Neuronal stem cell (in vitro differentiated cells): ENCODE measurements at regions not wholly inside any gene's neighbourhood (a gene's known extent, or its start where the extent isn't known, plus 50 kb on each side); places are given as distances from the start of the nearest gene placed in this dataset.

Experiments
- DNase-seq: peaks from one replicate; pipeline ENCODE4 v3.0.0-alpha.2; 2013; ENCODE audit warnings: low spot score
- H2AFZ ChIP-seq: one replicate; pipeline ENCODE4 v1.6.1; 2013; ENCODE audit warnings: mild to moderate bottlenecking, low read length, inconsistent platforms
- H2AK5ac ChIP-seq: 2 replicates; pipeline ENCODE4 v1.6.1; 2013; ENCODE audit warnings: low read depth, mild to moderate bottlenecking, inconsistent platforms, low read length, moderate library complexity, mixed read lengths
- H2BK120ac ChIP-seq: 2 replicates; pipeline ENCODE4 v1.6.1; 2013; ENCODE audit warnings: low read depth, mild to moderate bottlenecking, inconsistent platforms, low read length, moderate library complexity, mixed read lengths
- H2BK12ac ChIP-seq: one replicate; pipeline ENCODE4 v1.6.1; 2013; ENCODE audit warnings: low read length, inconsistent platforms
- H2BK15ac ChIP-seq: 2 replicates; pipeline ENCODE4 v1.6.1; 2013; ENCODE audit warnings: mild to moderate bottlenecking, low read length, inconsistent platforms, mixed read lengths
- H2BK5ac ChIP-seq: one replicate; pipeline ENCODE4 v1.6.1; 2013; ENCODE audit warnings: inconsistent platforms, mild to moderate bottlenecking, low read length, moderate library complexity
- H3K14ac ChIP-seq: one replicate; pipeline ENCODE4 v1.6.1; 2013; ENCODE audit warnings: low read length, inconsistent platforms
- H3K18ac ChIP-seq: 2 replicates; pipeline ENCODE4 v1.6.1; 2013; ENCODE audit warnings: low read length, inconsistent platforms
- H3K23ac ChIP-seq: 2 replicates; pipeline ENCODE4 v1.6.1; 2013; ENCODE audit warnings: low read depth, mild to moderate bottlenecking, mixed read lengths, low read length, inconsistent platforms; ENCODE audit not compliant: poor library complexity
- H3K27ac ChIP-seq: replicated peaks from 3 replicates; pipeline ENCODE4 v1.5.1; 2013; ENCODE audit warnings: low read length, inconsistent platforms
- H3K27me3 ChIP-seq, 3 experiments: 2 replicates each; pipeline ENCODE4 v1.6.1; 2013; ENCODE audit warnings: low read length in 3 of 3, mild to moderate bottlenecking in 2 of 3, inconsistent platforms in 1 of 3, low read depth in 1 of 3, mixed read lengths in 1 of 3, moderate library complexity in 1 of 3; ENCODE audit not compliant: control insufficient read depth in 3 of 3, insufficient read depth in 3 of 3
- H3K36me3 ChIP-seq, 2 donors: replicated peaks in 1 of 2; 2 replicates each; pipeline ENCODE4 v1.6.1; 2013; ENCODE audit warnings: low read length in 2 of 2; ENCODE audit not compliant: control insufficient read depth in 2 of 2, insufficient read depth in 2 of 2
- H3K4ac ChIP-seq: 2 replicates; pipeline ENCODE4 v1.6.1; 2013; ENCODE audit warnings: inconsistent platforms, mild to moderate bottlenecking, low read length, moderate library complexity
- H3K4me1 ChIP-seq, 2 donors: 1 replicate in 1 of 2; 2 replicates in 1 of 2; pipeline ENCODE4 v1.6.1; 2013; ENCODE audit warnings: low read length in 2 of 2, low read depth in 1 of 2; ENCODE audit not compliant: control insufficient read depth in 2 of 2, insufficient read depth in 1 of 2
- H3K4me2 ChIP-seq: one replicate; pipeline ENCODE4 v1.6.1; 2013; ENCODE audit warnings: mild to moderate bottlenecking, low read length, inconsistent platforms; ENCODE audit not compliant: insufficient read depth, poor library complexity, severe bottlenecking
- H3K4me3 ChIP-seq, 2 donors: 2 replicates each; pipeline ENCODE4 v1.5.1; 2013; ENCODE audit warnings: low read length in 2 of 2, mild to moderate bottlenecking in 2 of 2, inconsistent platforms in 1 of 2, moderate library complexity in 1 of 2
- H3K79me1 ChIP-seq: one replicate; pipeline ENCODE4 v1.6.1; 2013; ENCODE audit warnings: low read depth, mild to moderate bottlenecking, inconsistent platforms, low read length, moderate library complexity
- H3K9ac ChIP-seq: one replicate; pipeline ENCODE4 v1.6.1; 2013; ENCODE audit warnings: mild to moderate bottlenecking, low read depth, low read length, inconsistent platforms; ENCODE audit not compliant: poor library complexity
- H3K9me3 ChIP-seq, 2 donors: replicated peaks in 1 of 2; 2 replicates each; pipeline versions ENCODE3 to v1.6.1; 2013; ENCODE audit warnings: low read length in 2 of 2, mild to moderate bottlenecking in 2 of 2, inconsistent platforms in 1 of 2, low read depth in 1 of 2, mixed read lengths in 1 of 2, moderate library complexity in 1 of 2; ENCODE audit not compliant: control insufficient read depth in 2 of 2, insufficient read depth in 1 of 2
- H4K8ac ChIP-seq: one replicate; pipeline ENCODE4 v1.6.1; 2013; ENCODE audit warnings: low read depth, mild to moderate bottlenecking, inconsistent platforms, low read length, moderate library complexity
- H4K91ac ChIP-seq: one replicate; pipeline ENCODE4 v1.6.1; 2013; ENCODE audit warnings: low read length, low read depth, mild to moderate bottlenecking, inconsistent platforms; ENCODE audit not compliant: poor library complexity
- WGBS, 2 donors: extraction: QIAGEN DNeasy Blood & Tissue Kit; methylation state at CpG; one replicate each; pipeline ENCODE4 v1.1.7; 2013; ENCODE audit warnings: missing lambda C conversion rate in 2 of 2, mixed read lengths in 1 of 2; ENCODE audit not compliant: insufficient read length in 2 of 2, insufficient replicate concordance in 1 of 2; ENCODE audit errors: extremely low coverage in 2 of 2; 5-methylcytosine and 5-hydroxymethylcytosine counted together

DNA sequence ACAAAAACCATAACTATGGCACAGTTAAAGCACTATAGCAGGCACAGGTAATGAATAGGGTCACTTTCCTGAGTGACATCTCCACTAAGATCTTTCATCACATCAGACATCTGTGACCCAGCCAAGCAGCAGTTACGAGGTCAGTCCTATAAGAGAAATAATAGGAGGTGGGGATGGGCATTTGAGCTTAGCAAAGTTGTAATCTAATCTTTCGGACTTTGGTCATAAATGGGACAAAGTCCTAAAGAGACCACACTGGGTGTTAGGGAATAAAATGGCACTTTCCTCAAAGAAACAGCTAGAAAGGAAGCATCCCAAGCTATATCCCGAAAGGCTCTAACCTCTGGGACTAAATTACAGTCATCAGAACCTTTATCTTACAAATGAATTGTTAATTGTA lies 432.2 kb downstream of the PIK3R1 start:
- H3K4me2 ChIP-seq: no peak overlapping the region
- no CpG with 5 or more reads among the region's 3 CpGs for WGBS, 2 donors
- H3K36me3 ChIP-seq: no peaks in the 10 kb centered on the region
- no peak for DNase-seq
- H2AK5ac ChIP-seq: no peak overlapping the region
- H2BK15ac ChIP-seq: no peak overlapping the region
- H4K91ac ChIP-seq: no peak overlapping the region
- H3K18ac ChIP-seq: no peak overlapping the region
- no peak overlapping the region for H3K4ac ChIP-seq
- no peak overlapping the region for H2BK5ac ChIP-seq
- no peak overlapping the region for H2AFZ ChIP-seq
- no peak overlapping the region for H3K23ac ChIP-seq
- no peak overlapping the region for H3K9ac ChIP-seq
- H2BK120ac ChIP-seq: no peak overlapping the region
- no peaks in the 10 kb centered on the region for H3K4me1 ChIP-seq
- no peaks in the 10 kb centered on the region for H3K9me3 ChIP-seq
- no peak overlapping the region for H3K27ac ChIP-seq
- H3K27me3 ChIP-seq: peaks cover 0 to 3% (median 0%) of the 10 kb centered on the region in 3 experiments
- H2BK12ac ChIP-seq: no peak overlapping the region
- no peak overlapping the region for H3K14ac ChIP-seq
- no peak overlapping the region for H4K8ac ChIP-seq
- no peak overlapping the region for H3K4me3 ChIP-seq
- H3K79me1 ChIP-seq: no peaks in the 10 kb centered on the region

DNA sequence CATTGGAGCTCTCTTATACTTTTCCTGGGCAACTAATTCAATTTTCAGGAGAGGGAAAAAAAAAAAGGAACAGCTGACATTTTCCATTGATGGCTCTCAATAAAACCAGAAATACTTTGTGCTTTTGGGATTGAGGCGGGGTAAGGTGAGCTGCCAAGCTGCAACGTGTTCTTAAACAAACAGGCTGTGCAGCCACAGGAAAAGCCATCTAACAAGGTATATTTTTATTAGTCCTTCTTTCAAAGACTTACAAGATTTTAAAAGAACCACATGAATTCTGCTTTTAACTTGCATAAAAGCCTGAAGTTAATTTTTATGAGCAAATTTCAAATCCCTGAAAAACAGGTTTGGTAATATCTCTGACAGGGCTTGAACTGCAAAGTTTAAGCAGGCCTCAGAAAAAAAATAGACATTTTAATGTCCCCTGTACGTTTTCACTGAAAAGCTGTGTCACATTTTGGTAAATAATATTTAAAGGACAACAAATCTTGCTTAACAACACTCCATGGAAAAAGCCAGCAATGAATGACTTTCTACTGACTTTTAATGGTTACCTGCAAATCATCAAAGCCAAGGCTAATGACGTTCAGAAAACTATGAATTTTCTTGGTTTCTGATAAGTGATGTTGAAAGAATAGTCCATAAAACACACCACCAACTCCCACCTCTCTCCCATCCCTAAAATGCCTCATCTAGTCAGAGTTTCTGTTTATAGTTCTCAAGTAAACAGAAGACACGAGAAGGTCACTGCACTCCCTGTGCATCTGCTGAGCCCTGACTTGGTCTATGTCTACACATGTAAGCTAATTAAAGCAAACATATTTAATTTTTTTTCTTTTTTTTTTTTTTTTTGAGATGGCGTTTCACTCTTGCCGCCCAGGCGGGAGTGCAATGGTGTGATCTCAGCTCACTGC lies 433.6 kb downstream of the PIK3R1 start:
- Histone ChIP-seq H2AK5ac (no peak overlapping the region), H2BK120ac (no peak overlapping the region), H2BK15ac (no peak overlapping the region), H4K91ac (no peak overlapping the region), H3K4me3 (no peak overlapping the region), H3K18ac (no peak overlapping the region), H3K36me3 (no peaks in the 10 kb centered on the region), H3K4me1 (no peaks in the 10 kb centered on the region), H3K9me3 (peaks cover 0 to 2% of the 10 kb centered on the region in 2 donors), H3K4me2 (no peak overlapping the region), H3K23ac (no peak overlapping the region), H3K27me3 (peaks cover 0 to 3% (median 0%) of the 10 kb centered on the region in 3 experiments), H3K14ac (no peak overlapping the region), H2AFZ (no peak overlapping the region), H3K79me1 (no peaks in the 10 kb centered on the region), H2BK12ac (no peak overlapping the region), H4K8ac (no peak overlapping the region), H3K27ac (no peak overlapping the region), H3K4ac (no peak overlapping the region), H2BK5ac (no peak overlapping the region), H3K9ac (no peak overlapping the region)
- no CpG with 5 or more reads among the region's 8 CpGs for WGBS, 2 donors
- DNase-seq: no peak

DNA sequence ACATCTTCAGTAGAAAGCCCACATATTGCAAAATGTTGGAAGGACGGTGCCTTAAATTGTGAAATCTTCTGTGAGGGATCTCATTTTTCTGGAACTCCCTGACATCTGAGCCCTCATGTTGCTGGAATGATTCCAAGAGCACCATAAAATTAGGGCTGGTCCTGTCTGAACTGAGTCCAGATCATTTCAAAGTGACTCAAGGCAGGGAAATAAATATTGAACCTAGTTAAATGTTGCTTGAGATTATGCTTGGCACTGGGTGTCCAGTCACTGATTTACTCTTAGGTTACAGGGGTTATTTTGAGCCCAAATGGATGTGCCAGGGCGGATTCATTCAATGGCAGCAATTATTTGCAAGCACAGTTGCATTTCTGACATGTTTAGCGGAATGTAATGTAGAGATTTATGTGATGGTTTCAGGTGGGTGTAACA lies 437.0 kb downstream of the PIK3R1 start:
- Histone ChIP-seq H3K27me3 (peaks cover 0 to 3% (median 0%) of the 10 kb centered on the region in 3 experiments), H3K18ac (no peak overlapping the region), H2BK12ac (no peak overlapping the region), H3K79me1 (no peaks in the 10 kb centered on the region), H2BK5ac (no peak overlapping the region), H2AFZ (no peak overlapping the region), H3K4me3 (no peak overlapping the region), H3K4me1 (no peaks in the 10 kb centered on the region), H3K9me3 (peaks cover 0 to 2% of the 10 kb centered on the region in 2 donors), H4K8ac (no peak overlapping the region), H3K27ac (no peak overlapping the region), H3K23ac (no peak overlapping the region), H4K91ac (no peak overlapping the region), H3K14ac (no peak overlapping the region), H2BK120ac (no peak overlapping the region), H2BK15ac (no peak overlapping the region), H2AK5ac (no peak overlapping the region), H3K36me3 (no peaks in the 10 kb centered on the region), H3K4me2 (no peak overlapping the region), H3K4ac (no peak overlapping the region), H3K9ac (no peak overlapping the region)
- DNase-seq: no peak
- no CpG with 5 or more reads among the region's 3 CpGs for WGBS, 2 donors

DNA sequence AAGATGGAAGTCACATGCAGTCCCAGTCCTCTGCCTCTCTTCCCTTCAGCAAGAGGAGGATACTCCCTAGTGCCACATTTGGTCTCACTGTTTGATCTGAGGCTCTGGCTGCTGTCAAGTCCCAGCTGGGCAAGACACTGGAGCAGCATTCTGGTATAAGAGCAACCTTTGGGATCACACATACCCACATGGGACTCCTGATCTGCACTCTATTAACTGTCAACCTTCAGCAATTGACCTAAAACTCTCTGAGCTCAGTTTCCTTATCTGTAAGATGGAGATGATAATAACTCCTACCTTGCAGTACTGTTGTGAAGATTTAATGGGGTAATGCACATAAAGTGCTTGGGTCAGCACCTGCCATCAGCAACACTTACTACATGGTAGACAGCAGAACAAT lies 437.9 kb downstream of the PIK3R1 start:
- Histone ChIP-seq H4K91ac (no peak overlapping the region), H3K4ac (no peak overlapping the region)

More for the DNA sequence above, 437.9 kb downstream of the PIK3R1 start:
- H2BK15ac ChIP-seq: no peak overlapping the region
- H2BK5ac ChIP-seq: no peak overlapping the region
- no peak overlapping the region for H2BK12ac ChIP-seq
- peaks cover 0 to 3% (median 0%) of the 10 kb centered on the region in 3 experiments for H3K27me3 ChIP-seq
- no peaks in the 10 kb centered on the region for H3K4me1 ChIP-seq
- no peak for DNase-seq
- H3K14ac ChIP-seq: no peak overlapping the region
- no peak overlapping the region for H3K23ac ChIP-seq
- H3K18ac ChIP-seq: no peak overlapping the region
- H3K79me1 ChIP-seq: no peaks in the 10 kb centered on the region
- H2AK5ac ChIP-seq: no peak overlapping the region
- H2BK120ac ChIP-seq: no peak overlapping the region
- no peak overlapping the region for H4K8ac ChIP-seq
- H3K4me2 ChIP-seq: no peak overlapping the region
- no peak overlapping the region for H3K27ac ChIP-seq
- no peaks in the 10 kb centered on the region for H3K36me3 ChIP-seq
- H2AFZ ChIP-seq: no peak overlapping the region
- peaks cover 0 to 2% of the 10 kb centered on the region in 2 donors for H3K9me3 ChIP-seq
- no peak overlapping the region for H3K9ac ChIP-seq
- H3K4me3 ChIP-seq: no peak overlapping the region
